Astrocyte (in vitro differentiated cells and primary cell): ENCODE measurements at regions not wholly inside any gene's neighbourhood (a gene's known extent, or its start where the extent isn't known, plus 50 kb on each side); places are given as distances from the start of the nearest gene placed in this dataset.

Source experiments
- CTCF ChIP-seq: IDR thresholded peaks from 2 replicates; pipeline ENCODE4 v1.5.1; 2011; ENCODE audit warnings: low read depth, mild to moderate bottlenecking, inconsistent platforms, low read length, moderate library complexity; ENCODE audit not compliant: insufficient read depth
- EZH2 ChIP-seq: IDR thresholded peaks from 2 replicates; pipeline ENCODE4 v1.6.1; 2012; ENCODE audit warnings: mild to moderate bottlenecking, low read length, inconsistent platforms; ENCODE audit not compliant: insufficient read depth

DNA sequence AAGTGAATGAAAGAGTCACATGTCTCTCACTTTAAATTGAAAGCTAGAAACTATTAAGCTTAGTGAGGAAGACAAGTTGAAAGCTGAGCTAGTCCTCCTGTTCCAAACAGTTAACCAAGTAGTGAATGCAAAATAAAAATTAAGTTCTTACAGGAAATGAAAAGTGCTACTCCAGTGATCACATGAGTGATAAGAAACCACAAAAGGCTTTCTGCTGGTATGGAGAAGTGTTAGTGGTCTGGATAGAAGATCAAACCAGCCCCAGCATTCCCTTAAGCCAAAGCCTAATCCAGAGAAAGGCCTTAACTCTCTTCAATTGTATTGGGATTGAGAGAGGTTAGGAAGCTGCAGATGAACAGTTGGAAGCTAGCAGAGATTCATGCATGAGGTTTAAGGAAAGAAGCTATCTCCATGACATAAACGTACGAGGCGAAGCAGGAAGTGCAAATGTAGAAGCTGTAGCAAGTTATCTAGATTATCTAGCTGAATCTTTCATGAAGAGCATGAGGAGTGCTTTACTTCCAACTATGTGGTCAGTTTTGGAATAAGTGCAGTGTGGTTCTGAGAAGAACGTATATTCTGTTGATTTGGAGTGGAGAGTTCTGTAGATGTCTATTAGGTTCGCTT is 261.6 kb downstream of the MDFIC start:
- no peak for TF ChIP-seq CTCF
- TF ChIP-seq EZH2, result no peak
